ENCODE measurements at regions not wholly inside any gene's neighbourhood (a gene's known extent, or its start where the extent isn't known, plus 50 kb on each side); places are given as distances from the start of the nearest gene placed in this dataset.
"Not testable (repeated sequence)": the region's sequence is repeated elsewhere in the genome, so short reads cannot be mapped to it uniquely, and the experiment has no call there.

DNA sequence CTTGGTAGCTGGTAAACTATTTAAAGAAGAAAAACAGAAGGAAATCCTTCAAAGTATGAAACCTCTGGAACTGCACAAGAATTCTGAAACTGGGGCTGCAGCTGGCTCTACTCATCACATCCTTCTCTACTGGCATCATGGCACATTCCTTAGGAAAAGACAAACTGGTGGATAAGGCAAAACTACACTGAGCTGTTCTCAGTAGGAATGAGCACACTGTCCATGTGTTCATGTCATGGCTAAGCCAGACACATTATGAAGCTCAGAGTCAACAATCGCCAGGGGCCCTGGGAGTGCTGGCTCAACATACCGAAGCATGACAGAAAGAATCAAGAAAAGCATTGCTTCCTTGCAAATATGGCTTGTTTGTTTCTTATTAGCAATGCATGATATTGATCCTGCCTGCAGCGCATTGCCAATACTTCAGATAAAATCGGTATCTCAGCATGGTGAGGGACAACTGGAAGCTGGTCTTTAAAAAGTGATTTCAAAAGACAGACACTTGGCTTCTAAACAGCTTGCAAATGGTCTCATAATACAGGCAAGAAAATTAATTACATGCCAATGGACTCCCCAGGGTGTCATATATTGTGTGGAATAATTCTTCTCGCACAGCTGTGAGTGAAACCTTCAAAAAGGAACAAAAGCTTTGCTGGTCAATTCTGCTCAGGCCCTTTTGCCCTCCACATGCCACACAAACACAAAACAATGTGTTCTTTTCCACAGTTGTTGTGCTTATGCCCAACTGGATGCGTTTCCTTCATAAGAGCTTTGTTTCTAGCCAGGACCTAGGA lies 300.2 kb upstream of the VCX start:
- no peak for DNase-seq (ENCODE audit: low spot score)
- no peak for ATAC-seq

DNA sequence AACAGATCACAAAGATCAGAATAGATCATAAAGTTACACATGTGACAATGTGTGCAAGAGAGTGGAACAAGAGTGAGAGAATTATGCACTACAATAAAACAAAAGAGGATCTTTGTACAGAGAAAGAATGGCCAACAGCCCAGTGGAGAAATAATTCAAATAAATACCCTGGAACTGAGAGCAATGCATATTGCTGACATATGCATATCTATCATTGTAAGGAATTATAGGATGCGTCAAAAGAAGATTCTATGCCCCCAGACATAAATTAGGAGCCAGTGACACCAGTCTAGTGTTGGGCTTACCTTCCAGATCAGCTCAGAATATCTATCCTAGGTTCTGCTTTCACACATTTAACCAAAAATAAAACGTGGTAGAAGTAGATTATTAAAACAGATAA lies 320.1 kb upstream of the VCX start:
- DNase-seq (ENCODE audit: low spot score) (no peak), ATAC-seq (no peak)

DNA sequence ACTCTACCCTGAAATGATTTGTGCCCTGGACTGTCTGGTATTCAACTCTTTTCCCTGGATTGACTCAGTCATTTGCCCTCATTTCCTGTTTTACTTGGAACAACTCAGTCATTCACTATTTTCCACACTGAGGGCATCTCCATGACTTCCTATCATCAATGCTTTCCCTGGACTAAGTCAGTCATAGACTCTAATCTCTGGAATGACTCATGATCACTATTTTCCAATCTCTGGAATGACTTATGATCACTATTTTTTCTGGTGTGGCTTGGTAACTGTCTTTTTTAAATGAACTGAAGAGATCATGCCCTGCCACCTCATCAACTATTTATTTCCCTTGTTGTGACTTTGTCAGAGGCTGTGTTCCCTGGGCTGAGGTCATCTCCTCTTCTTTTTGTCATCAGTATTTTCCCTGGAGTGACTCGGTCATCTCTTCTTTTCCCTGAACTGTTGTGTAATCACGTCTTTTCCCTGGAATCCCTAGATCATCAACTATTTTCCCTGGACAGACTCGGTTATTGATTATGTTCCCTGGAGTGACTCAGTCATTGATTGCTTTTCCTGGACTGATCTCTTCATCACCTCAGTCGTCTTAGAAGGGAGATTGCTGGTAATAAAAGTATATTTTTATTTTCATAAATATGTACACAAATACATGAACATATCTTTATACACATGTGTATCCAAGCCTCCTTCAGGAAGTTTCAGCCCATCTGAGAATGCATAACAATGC lies 327.1 kb upstream of the VCX start:
- ATAC-seq (no peak), DNase-seq (ENCODE audit: low spot score) (no peak)

DNA sequence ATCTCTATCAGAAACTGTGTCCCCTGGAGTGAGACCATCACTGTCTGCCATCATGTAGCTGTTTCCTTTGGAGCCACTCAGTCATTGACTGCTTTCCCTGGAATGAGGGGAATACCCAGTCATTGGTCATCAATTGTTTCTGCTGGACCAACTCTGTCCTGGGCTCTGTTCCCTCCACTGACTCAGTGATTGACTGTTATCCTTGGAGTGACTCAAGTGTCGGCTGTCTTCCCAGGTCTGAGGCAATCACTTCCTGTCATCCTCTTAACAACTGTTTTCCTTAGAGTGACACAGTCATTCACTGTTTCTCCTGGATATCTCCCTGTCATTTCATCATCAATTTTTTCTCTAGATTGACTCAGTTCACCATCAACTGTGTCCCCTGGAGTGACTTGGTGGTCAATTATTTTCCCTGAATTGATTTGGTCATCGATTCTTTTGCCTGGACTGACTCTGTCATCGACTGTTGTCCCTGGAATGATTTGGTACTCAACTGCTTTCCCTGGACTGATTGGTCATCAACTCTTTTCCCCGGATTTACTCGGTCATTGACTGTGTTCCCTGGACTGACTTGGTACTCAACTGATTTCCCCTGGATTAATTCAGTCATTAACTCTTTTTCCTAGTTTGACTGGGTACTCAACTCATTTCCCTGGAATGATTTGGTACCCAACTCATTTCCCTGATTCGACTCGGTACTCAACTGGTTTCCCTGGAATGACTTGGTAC lies 327.9 kb upstream of the VCX start:
- DNase-seq (ENCODE audit: low spot score) (no peak), ATAC-seq (no peak)

DNA sequence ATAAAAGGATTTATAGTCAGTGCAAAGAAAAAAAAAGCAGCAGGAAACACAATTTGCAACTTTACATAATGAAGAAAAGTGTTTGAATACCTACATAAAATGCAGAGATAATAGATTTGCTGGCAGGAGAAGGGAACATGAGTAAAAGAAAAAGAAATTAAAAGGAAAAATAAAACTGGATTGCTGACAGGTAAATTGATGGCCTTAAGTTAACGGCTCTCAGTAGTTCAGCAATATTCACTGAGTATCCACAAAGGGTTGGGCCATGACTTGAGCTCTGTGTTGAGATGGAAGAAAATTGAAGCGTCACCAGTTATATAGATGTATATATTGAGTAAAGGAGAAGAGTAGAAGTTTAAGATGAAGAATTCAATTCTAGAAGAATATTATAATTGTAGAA lies 330.1 kb upstream of the VCX start:
- DNase-seq (ENCODE audit: low spot score) (no peak), ATAC-seq (no peak)

DNA sequence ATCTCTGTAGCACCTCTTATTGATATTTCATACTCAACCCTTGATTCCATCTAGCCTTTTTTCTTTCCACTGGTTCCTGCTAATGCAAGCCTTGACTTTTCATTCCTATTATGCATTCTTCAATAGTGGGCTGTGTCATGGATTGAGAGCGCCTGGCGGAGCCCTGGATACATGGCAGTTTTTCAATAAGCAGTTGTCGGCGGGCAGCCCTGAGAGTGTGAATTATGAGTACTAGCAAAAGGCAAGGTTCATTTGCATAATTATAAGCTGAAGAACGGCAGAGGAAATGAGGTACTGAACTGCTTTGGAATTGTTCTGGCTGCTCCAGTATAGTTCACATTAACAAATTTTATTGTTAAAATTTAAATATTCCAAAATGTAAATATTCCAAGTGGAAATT lies 339.7 kb upstream of the VCX start:
- ATAC-seq: no peak
- no peak for DNase-seq (ENCODE audit: low spot score)

DNA sequence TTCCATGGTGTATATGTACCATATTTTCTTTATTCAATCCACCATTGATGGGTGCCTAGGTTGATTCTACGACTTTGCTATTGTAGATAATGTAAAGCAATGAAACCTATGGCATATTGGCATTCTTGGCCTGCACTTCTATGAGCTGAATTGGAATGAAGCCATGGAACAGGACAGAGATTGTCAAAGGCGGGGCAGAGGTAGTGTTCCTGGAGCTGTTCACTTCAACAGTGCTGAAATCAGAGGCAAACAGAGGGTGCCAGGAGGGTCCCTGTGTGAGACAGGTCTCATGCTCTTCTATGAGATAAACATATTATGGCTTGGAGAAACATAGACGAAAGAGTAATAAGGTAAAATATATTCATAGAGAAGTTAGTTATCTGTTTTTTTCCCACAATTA lies 342.6 kb upstream of the VCX start:
- no peak for ATAC-seq
- no peak for DNase-seq (ENCODE audit: low spot score)

DNA sequence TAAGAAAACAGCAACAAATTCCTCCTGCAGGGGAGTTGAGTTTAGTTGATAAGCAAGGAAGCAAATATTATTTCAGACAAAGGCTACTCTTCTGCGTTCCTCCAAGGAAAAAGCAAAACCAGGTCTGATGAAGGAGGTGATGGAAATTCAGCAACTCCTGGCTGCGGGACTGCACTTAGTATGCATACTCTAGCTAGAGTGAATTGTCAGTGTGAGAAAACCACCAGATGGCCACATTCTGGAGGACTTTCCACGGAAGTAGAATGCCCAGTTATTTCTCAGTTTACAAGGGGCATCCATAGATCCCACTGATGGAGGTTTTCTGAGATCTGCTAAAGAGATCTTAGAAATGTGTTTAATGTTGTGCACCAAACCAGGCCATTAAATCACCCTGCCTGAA lies 338.6 kb upstream of the PUDP start:
- no peak for DNase-seq (ENCODE audit: low spot score)
- no peak for ATAC-seq

DNA sequence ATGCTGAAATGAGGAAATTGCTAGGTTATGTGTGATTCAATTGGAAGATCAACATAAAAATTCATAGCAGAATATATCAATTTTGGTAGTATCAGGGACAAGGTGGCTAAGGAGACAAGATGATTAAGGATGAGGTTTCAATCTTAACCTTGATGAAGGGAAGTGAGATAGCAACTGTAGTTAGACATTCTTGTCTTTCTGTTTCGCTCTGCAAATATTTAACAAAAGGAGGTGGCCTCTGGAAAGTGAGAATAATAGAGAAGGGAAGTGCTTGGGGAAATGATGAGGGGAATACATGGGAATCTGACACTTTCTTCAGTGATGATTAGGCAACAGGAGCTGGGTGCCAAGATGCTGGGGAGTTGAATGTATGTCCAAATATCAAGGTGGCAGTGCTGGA lies 337.1 kb upstream of the PUDP start:
- DNase-seq (ENCODE audit: low spot score) (no peak), ATAC-seq (no peak)

DNA sequence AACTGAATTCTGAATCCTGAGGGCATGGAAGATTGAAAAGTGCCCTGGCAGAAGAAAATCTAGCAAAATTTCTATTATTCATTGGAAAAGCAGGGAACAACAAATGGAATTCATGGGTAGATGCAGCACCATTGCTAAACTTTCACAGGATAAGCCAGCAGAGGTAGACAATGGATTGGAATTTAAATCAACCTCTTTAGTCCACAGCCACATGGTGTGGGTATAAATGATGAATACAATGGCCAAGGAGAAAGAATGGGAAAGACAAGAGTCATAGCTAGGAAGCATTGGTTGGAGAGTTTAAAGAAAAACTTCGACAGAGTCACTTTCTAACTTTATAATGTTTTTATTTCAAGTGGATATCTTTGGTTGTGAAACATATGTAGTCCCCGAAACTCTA lies 332.8 kb upstream of the PUDP start:
- ATAC-seq (no peak), DNase-seq (ENCODE audit: low spot score) (no peak)

DNA sequence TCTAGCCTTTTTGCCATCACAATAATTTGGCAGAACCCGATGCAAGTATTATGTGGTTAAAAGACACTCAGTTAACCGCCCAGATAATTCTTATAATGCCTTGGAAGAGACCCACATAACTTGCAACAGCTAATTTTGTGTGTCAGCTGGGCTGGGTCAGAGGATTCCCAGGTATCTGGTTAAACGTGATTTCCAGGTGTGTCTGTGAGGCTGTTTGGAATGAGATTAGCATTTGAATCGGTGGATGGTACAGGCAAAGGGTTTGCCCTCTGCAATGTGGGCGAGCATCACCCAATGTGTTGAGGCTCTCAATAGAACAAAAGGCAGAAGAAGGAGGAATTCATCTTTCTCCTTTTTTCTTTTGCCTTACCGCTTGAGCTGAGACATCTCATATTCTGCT lies 314.2 kb upstream of the PUDP start:
- DNase-seq (ENCODE audit: low spot score) (no peak), ATAC-seq (no peak)

DNA sequence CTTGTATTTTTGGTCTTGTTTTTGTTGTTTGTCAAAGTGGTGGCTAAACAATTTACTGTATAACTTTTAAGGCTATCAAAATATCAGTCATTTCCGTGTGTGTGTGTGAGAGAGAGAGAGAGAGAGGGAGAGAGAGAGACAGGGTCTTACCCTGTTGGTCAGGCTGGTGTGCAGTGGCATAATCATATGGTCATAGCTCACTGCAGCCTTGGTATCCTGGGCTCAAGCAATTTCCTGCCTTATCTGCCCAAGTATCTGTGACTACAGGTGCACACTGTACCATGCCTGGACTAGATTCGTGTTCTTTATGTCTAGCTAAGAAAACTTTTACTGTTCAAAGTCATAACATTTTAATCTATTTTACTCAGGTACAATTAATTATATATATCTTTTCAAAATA lies 313.1 kb upstream of the PUDP start:
- not testable (repeated sequence) for DNase-seq (ENCODE audit: low spot score); ATAC-seq

DNA sequence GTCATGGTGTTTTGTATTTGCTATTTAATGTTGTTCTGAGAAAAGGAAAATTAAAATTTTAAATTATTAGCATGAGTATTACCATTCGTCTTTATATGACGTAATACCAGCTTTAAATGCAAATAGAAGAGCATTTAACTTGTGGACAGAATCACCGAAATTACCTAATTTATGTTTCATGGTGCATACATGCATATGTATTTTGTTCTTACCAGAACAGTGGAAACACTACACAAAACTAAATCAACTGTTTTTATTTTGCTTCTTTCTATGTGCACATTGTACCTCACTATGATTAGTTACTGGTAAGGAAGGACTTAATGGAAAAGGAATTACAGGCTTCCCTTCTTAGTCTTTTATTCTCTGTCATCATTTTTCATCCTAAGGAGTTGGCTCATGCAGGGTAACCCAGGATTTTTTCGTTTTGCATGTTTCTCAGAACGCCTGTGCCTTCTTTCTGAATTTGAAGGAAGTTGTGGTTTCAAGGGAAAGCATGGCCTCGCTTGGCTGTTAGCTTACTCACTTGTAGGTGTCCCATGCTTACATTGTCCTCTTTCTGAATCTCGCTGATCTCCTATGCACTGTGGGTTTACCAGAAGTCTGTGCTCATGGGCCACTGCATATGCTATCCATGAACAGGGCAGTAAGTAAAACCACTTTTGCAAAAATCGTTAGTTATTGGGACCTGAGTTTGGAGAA lies 300.0 kb upstream of the PUDP start:
- ATAC-seq: no peak

DNA sequence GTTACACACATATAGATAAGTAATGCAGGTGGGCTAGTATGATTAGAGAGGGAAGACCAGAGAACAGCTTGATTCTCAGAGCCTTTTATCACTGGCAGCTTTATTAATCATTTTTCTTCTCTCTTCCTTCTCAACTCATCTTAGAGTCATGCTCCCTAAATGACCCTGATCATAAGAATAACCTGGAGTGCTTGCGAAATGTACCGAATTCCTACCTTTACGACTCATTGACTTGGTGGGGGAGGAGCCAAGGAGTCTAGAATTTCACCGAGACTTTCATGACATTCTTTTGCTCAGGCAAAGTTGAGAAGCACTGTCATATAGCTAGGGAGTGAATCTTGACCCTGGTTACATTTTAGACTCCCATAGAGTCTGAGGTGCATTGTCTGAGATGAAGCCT lies 298.9 kb upstream of the PUDP start:
- DNase-seq (ENCODE audit: low spot score): no peak
- ATAC-seq: no peak

More for the DNA sequence above, 300.0 kb upstream of the PUDP start:
- no peak for DNase-seq (ENCODE audit: low spot score)

DNA sequence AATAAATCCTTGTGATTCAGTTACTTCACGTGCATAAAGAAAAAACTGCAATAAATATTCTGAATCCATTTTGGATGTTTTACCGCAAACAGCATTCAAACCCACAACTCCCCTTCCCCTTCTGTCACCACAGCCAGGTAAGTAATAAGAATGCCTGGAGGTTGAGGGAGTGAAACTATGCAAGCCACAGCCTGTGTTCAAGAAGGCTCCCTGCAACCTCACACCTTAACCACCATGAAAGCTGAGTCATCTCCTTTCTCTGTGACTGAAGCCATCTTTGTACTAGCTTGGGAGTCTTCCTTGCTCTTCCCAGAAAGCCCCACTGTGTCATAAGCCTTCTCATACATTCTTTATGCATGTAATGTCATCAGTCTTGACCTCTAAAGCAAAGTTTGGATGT lies 297.0 kb upstream of the PUDP start:
- no peak for DNase-seq (ENCODE audit: low spot score)

DNA sequence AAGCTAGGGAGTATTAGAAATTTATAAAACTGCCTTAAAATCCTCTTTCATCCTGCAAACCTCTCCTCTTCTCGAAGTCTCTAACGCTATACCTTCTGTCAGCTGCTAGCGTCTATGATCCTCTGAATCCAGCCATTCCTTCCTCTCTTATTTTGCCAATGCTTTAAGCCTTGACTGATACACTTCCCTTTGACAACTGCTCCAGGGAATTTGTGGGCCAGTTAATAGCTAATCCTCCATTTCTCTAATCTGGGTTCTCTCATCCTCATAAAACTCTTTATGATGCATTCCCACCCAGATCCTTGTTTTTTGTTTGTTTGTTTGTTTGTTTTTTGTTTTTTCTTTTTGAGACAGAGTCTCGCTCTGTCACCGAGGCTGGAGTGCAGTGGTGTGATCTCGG lies 293.6 kb upstream of the PUDP start:
- DNase-seq (ENCODE audit: low spot score): no peak
- ATAC-seq: no peak

More for the DNA sequence above, 297.0 kb upstream of the PUDP start:
- no peak for ATAC-seq

DNA sequence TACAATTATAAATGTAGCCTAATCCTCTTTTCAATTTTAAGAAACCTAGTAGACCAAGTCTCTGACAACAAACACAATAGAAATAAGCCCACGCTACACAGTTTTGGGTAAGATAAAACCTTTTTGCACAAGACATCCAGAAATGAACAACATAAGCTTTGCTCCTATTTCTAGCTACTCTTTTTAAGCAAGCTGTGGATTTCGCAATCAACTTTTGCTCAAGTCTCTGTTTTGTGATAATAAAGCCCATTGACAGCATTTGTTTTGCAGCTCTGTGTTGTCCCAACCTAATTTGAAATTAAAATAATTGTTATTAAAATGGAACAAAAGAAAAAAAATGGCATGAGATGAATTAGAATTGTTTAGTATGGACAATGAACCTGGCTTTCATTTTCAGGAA lies 287.9 kb upstream of the PUDP start:
- ATAC-seq (no peak), DNase-seq (ENCODE audit: low spot score) (no peak)

DNA sequence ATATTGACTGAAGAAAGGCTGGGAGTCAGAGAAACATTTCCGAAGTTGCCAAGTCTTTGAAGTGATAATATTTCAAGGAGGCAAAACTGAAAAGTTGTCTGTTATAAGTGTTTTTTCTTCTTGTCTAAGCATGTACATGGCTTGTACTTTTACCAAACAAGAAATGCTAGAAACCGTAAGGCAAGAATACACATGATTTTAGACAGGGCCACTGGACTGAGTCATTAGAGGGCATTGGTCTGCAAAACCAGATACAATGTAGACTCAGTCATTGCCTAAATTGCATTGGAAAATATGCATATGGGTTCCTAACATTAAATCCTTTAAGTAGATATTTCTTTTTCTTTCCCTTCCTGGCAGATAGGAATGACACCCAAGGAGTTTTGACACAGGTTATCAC lies 284.9 kb upstream of the PUDP start:
- no peak for ATAC-seq
- no peak for DNase-seq (ENCODE audit: low spot score)

DNA sequence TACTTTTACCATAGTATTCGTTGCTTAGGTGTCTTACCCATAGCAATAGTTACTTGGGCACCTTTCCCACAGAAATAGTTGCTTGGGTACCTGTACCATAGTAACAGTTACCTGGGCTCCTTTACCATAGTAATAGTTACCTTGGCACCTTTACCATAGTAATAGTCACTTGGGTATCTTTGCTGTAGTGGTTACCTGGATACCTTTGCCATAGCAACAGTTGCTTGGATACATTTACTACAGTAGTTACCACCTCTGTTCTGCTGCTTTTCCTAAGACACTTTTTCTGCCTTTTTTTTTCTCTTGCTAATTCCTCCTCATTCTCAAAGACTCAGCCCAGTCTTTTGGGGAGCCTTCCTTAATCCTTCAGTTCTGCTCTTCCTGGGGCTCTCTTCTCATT lies 272.8 kb upstream of the PUDP start:
- DNase-seq (ENCODE audit: low spot score) (no peak), ATAC-seq (no peak)

DNA sequence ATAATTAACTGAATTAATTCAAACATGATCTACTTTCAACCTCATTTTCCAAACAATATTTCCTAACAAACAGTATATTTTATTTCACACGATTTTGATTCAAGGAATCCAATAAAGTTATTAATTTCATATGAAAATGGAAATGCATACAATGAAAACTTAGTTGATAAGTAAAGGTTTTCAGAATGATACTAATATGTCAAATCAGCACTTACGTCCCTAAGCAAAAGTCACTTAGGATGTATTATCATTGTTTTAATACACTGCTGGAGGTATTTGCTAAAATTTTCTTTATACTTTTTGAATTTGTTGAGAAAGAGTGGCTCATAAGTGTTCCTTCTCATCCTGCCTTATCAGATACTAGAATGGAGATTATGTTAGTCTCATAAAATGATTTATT lies 266.8 kb upstream of the PUDP start:
- DNase-seq (ENCODE audit: low spot score): no peak
- ATAC-seq: no peak

DNA sequence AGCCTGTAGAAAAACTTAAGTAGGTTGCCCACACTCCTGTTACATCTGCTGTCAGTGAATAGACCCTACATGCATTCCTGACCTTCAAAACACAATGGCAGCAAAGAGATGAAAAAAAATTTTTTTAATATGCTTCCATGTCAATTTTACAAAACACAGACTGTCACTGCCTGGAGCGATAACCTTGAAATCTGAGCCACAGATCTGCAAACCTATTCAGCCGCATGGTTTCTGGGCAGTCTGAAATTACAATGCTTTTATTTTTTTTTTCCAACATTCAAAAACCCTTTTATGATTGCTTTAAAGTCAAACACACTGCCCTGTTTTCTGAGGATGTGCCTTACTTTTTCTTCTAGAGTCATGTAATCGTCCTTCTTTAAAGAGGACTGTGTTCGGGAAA lies 264.9 kb upstream of the PUDP start:
- DNase-seq (ENCODE audit: low spot score) (no peak), ATAC-seq (no peak)

Data from left lobe of liver (tissue), 2 donors.